Calu3 (cell line): ENCODE measurements at regions not wholly inside any gene's neighbourhood (a gene's known extent, or its start where the extent isn't known, plus 50 kb on each side); places are given as distances from the start of the nearest gene placed in this dataset.

Experiments used
- BruUV-seq: library from RNA; stranded (reverse); fragments of 400-500 nt; replicated peaks from 2 replicates; lab custom pipeline; 2021; lab: Mats Ljungman, UMichigan
- CTCF ChIA-PET: fragments of 300-600 bp; sonication (Branson Sonifier 250); formaldehyde crosslinking; loops from one replicate; lab custom pipeline; 2022; ENCODE audit warnings: antibody characterized with exemption; lab: Charles Lee
- DNase-seq: peaks from one replicate; pipeline ENCODE4 v3.0.0; 2022
- H3K27ac Mint-ChIP-seq: one replicate; pipeline ENCODE4 v1.8.0; 2022; ENCODE audit warnings: mixed read lengths; ENCODE audit not compliant: unreplicated experiment
- H3K27me3 Mint-ChIP-seq: one replicate; pipeline ENCODE4 v1.8.0; 2022; ENCODE audit warnings: mixed read lengths; ENCODE audit not compliant: unreplicated experiment
- H3K36me3 Mint-ChIP-seq: one replicate; pipeline ENCODE4 v1.8.0; 2022; ENCODE audit warnings: mild to moderate bottlenecking, moderate library complexity, mixed read lengths; ENCODE audit not compliant: insufficient read depth, unreplicated experiment
- H3K4me1 Mint-ChIP-seq: one replicate; pipeline ENCODE4 v1.8.0; 2022; ENCODE audit warnings: mild to moderate bottlenecking, low read depth, mixed read lengths; ENCODE audit not compliant: unreplicated experiment
- H3K4me3 Mint-ChIP-seq: one replicate; pipeline ENCODE4 v1.8.0; 2022; ENCODE audit warnings: mild to moderate bottlenecking, low read depth, moderate library complexity, mixed read lengths; ENCODE audit not compliant: unreplicated experiment
- H3K9me3 Mint-ChIP-seq: one replicate; pipeline ENCODE4 v1.8.0; 2022; ENCODE audit warnings: low read depth, mixed read lengths; ENCODE audit not compliant: unreplicated experiment
- intact Hi-C: fragments of 100-400 bp; cut with micrococcal nuclease; formaldehyde crosslinking; loops from one replicate; pipeline ENCODE4 v1.10.0; 2022; ENCODE audit not compliant: unreplicated experiment
- TF ChIP-seq, protein P1 (sequence below): fragments of 200-600 bp; IDR thresholded peaks from one replicate; pipeline ENCODE4 v1.8.0; 2022; ENCODE audit warnings: antibody characterized with exemption; ENCODE audit not compliant: unreplicated experiment

GRCh38 chr15:77746254-77747174 is 113.8 kb upstream of the LINGO1 start:
- CTCF ChIA-PET = no interaction called here
- intact Hi-C loops = no loop called here
- no peaks in the 10 kb centered on the region for H3K36me3 Mint-ChIP-seq
- no peak overlapping the region for H3K27ac Mint-ChIP-seq
- no TSS peak for BruUV-seq
- no peaks in the 10 kb centered on the region for H3K9me3 Mint-ChIP-seq
- DNase-seq = no peak
- TF ChIP-seq, protein P1, sequence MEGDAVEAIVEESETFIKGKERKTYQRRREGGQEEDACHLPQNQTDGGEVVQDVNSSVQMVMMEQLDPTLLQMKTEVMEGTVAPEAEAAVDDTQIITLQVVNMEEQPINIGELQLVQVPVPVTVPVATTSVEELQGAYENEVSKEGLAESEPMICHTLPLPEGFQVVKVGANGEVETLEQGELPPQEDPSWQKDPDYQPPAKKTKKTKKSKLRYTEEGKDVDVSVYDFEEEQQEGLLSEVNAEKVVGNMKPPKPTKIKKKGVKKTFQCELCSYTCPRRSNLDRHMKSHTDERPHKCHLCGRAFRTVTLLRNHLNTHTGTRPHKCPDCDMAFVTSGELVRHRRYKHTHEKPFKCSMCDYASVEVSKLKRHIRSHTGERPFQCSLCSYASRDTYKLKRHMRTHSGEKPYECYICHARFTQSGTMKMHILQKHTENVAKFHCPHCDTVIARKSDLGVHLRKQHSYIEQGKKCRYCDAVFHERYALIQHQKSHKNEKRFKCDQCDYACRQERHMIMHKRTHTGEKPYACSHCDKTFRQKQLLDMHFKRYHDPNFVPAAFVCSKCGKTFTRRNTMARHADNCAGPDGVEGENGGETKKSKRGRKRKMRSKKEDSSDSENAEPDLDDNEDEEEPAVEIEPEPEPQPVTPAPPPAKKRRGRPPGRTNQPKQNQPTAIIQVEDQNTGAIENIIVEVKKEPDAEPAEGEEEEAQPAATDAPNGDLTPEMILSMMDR = no peak
- peaks cover 100% of the 10 kb centered on the region for H3K27me3 Mint-ChIP-seq
- no peak overlapping the region for H3K4me3 Mint-ChIP-seq
- no peaks in the 10 kb centered on the region for H3K4me1 Mint-ChIP-seq

DNA sequence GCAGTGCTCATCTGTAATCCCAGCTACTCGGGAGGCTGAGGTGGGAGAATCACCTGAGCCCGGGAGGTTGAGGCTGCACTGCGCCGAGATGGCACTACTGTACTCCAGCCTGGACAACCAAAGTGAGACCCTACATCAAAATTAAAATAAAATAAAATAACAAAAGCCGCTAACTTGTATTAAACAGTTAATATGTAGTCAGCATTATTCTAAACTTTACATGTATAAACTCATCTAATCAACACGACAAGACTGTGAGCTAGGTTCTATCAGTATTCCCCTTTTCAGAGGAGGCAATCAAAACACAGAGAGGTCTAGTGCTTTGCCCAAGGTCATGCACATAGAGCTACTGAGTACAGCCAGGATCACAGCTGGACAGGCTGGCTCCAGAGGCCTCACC is 111.7 kb upstream of the LINGO1 start:
- no peak for DNase-seq
- CTCF ChIA-PET = interaction anchor here (1.2 kb wide), 1 partner anchor 8 kb away, joined by 3 read pairs; no protein-coding TSS in a partner anchor
- H3K4me3 Mint-ChIP-seq = no peak overlapping the region
- TF ChIP-seq, protein P1 = no peak
- no peaks in the 10 kb centered on the region for H3K4me1 Mint-ChIP-seq
- H3K27me3 Mint-ChIP-seq = peaks cover 100% of the 10 kb centered on the region
- H3K27ac Mint-ChIP-seq = no peak overlapping the region
- H3K9me3 Mint-ChIP-seq = no peaks in the 10 kb centered on the region
- BruUV-seq = no TSS peak
- intact Hi-C loops = no loop called here
- no peaks in the 10 kb centered on the region for H3K36me3 Mint-ChIP-seq

GRCh38 chr15:77742570-77742969 is 109.9 kb upstream of the LINGO1 start:
- peaks cover 100% of the 10 kb centered on the region for H3K27me3 Mint-ChIP-seq
- H3K4me1 Mint-ChIP-seq = no peaks in the 10 kb centered on the region
- no peaks in the 10 kb centered on the region for H3K9me3 Mint-ChIP-seq
- H3K27ac Mint-ChIP-seq = no peak overlapping the region
- no peak for DNase-seq
- intact Hi-C loops = no loop called here
- H3K36me3 Mint-ChIP-seq = no peaks in the 10 kb centered on the region
- no TSS peak for BruUV-seq
- H3K4me3 Mint-ChIP-seq = no peak overlapping the region
- TF ChIP-seq, protein P1 = no peak
- CTCF ChIA-PET = interaction anchor here (0.5 kb wide), 1 partner anchor 108 kb away, joined by 3 read pairs; no protein-coding TSS in a partner anchor

GRCh38 chr15:77742127-77742526 is 109.4 kb upstream of the LINGO1 start:
- no TSS peak for BruUV-seq
- Mint-ChIP-seq H3K4me3 (no peak overlapping the region), H3K27me3 (peaks cover 100% of the 10 kb centered on the region), H3K9me3 (no peaks in the 10 kb centered on the region), H3K27ac (no peak overlapping the region), H3K36me3 (no peaks in the 10 kb centered on the region), H3K4me1 (no peaks in the 10 kb centered on the region)
- DNase-seq = no peak
- TF ChIP-seq, protein P1 = no peak
- CTCF ChIA-PET = interaction anchor here (0.5 to 1.5 kb wide), 3 partner anchors 12 to 109 kb away, joined by 3 read pairs; no protein-coding TSS in a partner anchor
- intact Hi-C loops = no loop called here
